HCT116 (cell line): ENCODE measurements at regions not wholly inside any gene's neighbourhood (a gene's known extent, or its start where the extent isn't known, plus 50 kb on each side); places are given as distances from the start of the nearest gene placed in this dataset.

Source experiments
- ATAC-seq: fragments of 200-7000 bp; cut with Tn5 transposase; 2 replicates; pipeline ENCODE4 v1.9.1; 2020; ENCODE audit warnings: mild to moderate bottlenecking, moderate library complexity
- BruUV-seq: library from RNA; stranded (reverse); fragments of 400-500 nt; replicated peaks from 2 replicates; lab custom pipeline; 2021; lab: Mats Ljungman, UMichigan
- CTCF ChIA-PET: fragments of 300-600 bp; sonication (Branson Sonifier 250); formaldehyde crosslinking; loops from one replicate; lab custom pipeline; 2021; ENCODE audit warnings: antibody characterized with exemption; lab: Charles Lee
- POLR2A ChIA-PET: fragments of 300-600, 350-600 bp; sonication (Branson Sonifier 250); formaldehyde crosslinking; loops from one replicate; lab custom pipeline; 2021; ENCODE audit warnings: antibody characterized with exemption; lab: Charles Lee
- RAD21 ChIA-PET, 2 experiments: fragments of 300-600 bp; sonication (Branson Sonifier 250); formaldehyde crosslinking; loops; one replicate each; lab custom pipeline; 2023; ENCODE audit warnings: low total read pairs in 2 of 2; ENCODE audit not compliant: uncharacterized antibody in 2 of 2, unreplicated experiment in 2 of 2, low non-redundant PET in 1 of 2; lab: Charles Lee
- DNase-seq: peaks from one replicate; pipeline ENCODE4 v3.0.0-alpha.2; 2010; ENCODE audit warnings: low read depth, low spot score
- H2AFZ ChIP-seq: fragments of 200-600 bp; shearing (Covaris generic), sonication (generic); 2 replicates; pipeline ENCODE4 v1.6.1; 2017; ENCODE audit warnings: low read depth, mixed run types, mixed read lengths, antibody characterized with exemption, low read length; ENCODE audit not compliant: poor library complexity, severe bottlenecking
- H3K27ac ChIP-seq: 2 replicates; pipeline ENCODE4 v1.5.1; 2012; ENCODE audit warnings: low read depth, low read length
- H3K27me3 ChIP-seq: fragments of 200-600 bp; sonication (generic); 2 replicates; pipeline ENCODE4 v1.6.1; 2016; ENCODE audit warnings: mixed run types, low read length, mixed read lengths; ENCODE audit not compliant: insufficient read depth
- H3K36me3 ChIP-seq, 2 experiments: fragments of 200-500 bp in 1 of 2; fragments of 200-600 bp in 1 of 2; sonication (Bioruptor generic) in 1 of 2; sonication (generic) in 1 of 2; 2 replicates each; pipeline versions ENCODE4 v1.5.1 to v1.6.1; 2014 to 2016; ENCODE audit warnings: low read length in 2 of 2, inconsistent platforms in 1 of 2, mixed read lengths in 1 of 2, mixed run types in 1 of 2; ENCODE audit not compliant: insufficient read depth in 2 of 2, control insufficient read depth in 1 of 2
- H3K4me1 ChIP-seq, 2 experiments: fragments of 200-600 bp in 1 of 2; sonication (generic) in 1 of 2; 2 replicates each; pipeline versions ENCODE4 v1.5.1 to v1.6.1; 2012 to 2017; ENCODE audit warnings: low read length in 2 of 2, inconsistent platforms in 1 of 2, mild to moderate bottlenecking in 1 of 2, mixed read lengths in 1 of 2, mixed run types in 1 of 2, moderate library complexity in 1 of 2; ENCODE audit not compliant: insufficient read depth in 2 of 2, control insufficient read depth in 1 of 2
- H3K4me2 ChIP-seq: fragments of 200-600 bp; sonication (generic); 2 replicates; pipeline ENCODE4 v1.6.1; 2017; ENCODE audit warnings: mixed run types, low read length, mixed read lengths
- H3K4me3 ChIP-seq, 2 experiments: fragments of 200-600 bp in 1 of 2; sonication (generic) in 1 of 2; replicated peaks in 1 of 2; 2 replicates each; pipeline ENCODE4 v1.5.1; 2011 to 2016; ENCODE audit warnings: low read length in 2 of 2, control low read depth in 1 of 2, low read depth in 1 of 2, mild to moderate bottlenecking in 1 of 2, mixed read lengths in 1 of 2, mixed run types in 1 of 2
- H3K79me2 ChIP-seq: fragments of 200-600 bp; sonication (generic); 2 replicates; pipeline ENCODE4 v1.6.1; 2017; ENCODE audit warnings: mild to moderate bottlenecking, mixed run types, low read length, moderate library complexity, mixed read lengths; ENCODE audit not compliant: insufficient read depth
- H3K9ac ChIP-seq: fragments of 200-600 bp; sonication (generic); 2 replicates; pipeline ENCODE4 v1.6.1; 2016; ENCODE audit warnings: low read length, mixed read lengths
- H3K9me2 ChIP-seq: fragments of 200-600 bp; sonication (generic), shearing (Covaris generic); 2 replicates; pipeline ENCODE4 v1.6.1; 2017; ENCODE audit warnings: mixed run types, mild to moderate bottlenecking, moderate library complexity; ENCODE audit not compliant: insufficient read depth
- H3K9me3 ChIP-seq, 2 experiments: fragments of 200-500 bp in 1 of 2; fragments of 200-600 bp in 1 of 2; sonication (Bioruptor generic) in 1 of 2; sonication (generic) in 1 of 2; 2 replicates each; pipeline ENCODE4 v1.6.1; 2014 to 2017; ENCODE audit warnings: low read length in 2 of 2, mixed read lengths in 2 of 2, inconsistent platforms in 1 of 2, low read depth in 1 of 2, mild to moderate bottlenecking in 1 of 2, mixed run types in 1 of 2, moderate library complexity in 1 of 2; ENCODE audit not compliant: control insufficient read depth in 1 of 2, insufficient read depth in 1 of 2
- H4K20me1 ChIP-seq: fragments of 200-600 bp; sonication (generic), shearing (Covaris generic); 2 replicates; pipeline ENCODE4 v1.6.1; 2017; ENCODE audit warnings: mixed run types, mild to moderate bottlenecking, moderate library complexity; ENCODE audit not compliant: insufficient read depth
- CBX3 ChIP-seq: IDR thresholded peaks from 2 replicates; pipeline ENCODE4 v1.6.1; 2012; ENCODE audit warnings: low read depth
- CEBPB ChIP-seq: IDR thresholded peaks from 2 replicates; pipeline ENCODE4 v1.6.1; 2012; ENCODE audit warnings: low read depth
- EZH2 ChIP-seq: fragments of 200-600 bp; sonication (generic); IDR thresholded peaks from 2 replicates; pipeline ENCODE4 v1.6.1; 2017; ENCODE audit warnings: antibody characterized with exemption, mixed run types
- FOSL1 ChIP-seq: IDR thresholded peaks from 2 replicates; pipeline ENCODE4 v1.6.1; 2012; ENCODE audit warnings: low read depth
- JUND ChIP-seq: IDR thresholded peaks from 2 replicates; pipeline ENCODE4 v1.6.1; 2012
- POLR2A ChIP-seq: IDR thresholded peaks from 2 replicates; pipeline ENCODE4 v1.7.0; 2011; ENCODE audit warnings: borderline replicate concordance; ENCODE audit not compliant: insufficient read depth, insufficient read length; ENCODE audit errors: extremely low read depth
- RAD21 ChIP-seq: IDR thresholded peaks from 2 replicates; pipeline ENCODE4 v1.6.1; 2012; ENCODE audit warnings: low read depth, mild to moderate bottlenecking
- SP1 ChIP-seq: IDR thresholded peaks from 2 replicates; pipeline ENCODE4 v1.6.1; 2012; ENCODE audit warnings: low read depth
- SRF ChIP-seq: IDR thresholded peaks from 2 replicates; pipeline ENCODE4 v1.6.1; 2012; ENCODE audit warnings: low read depth
- TCF7L2 ChIP-seq: IDR thresholded peaks from 2 replicates; pipeline ENCODE4 v1.7.0; 2011; ENCODE audit warnings: borderline replicate concordance, inconsistent platforms; ENCODE audit not compliant: insufficient read depth, insufficient read length; ENCODE audit errors: extremely low read depth
- YY1 ChIP-seq: IDR thresholded peaks from 2 replicates; pipeline ENCODE4 v1.6.1; 2011; ENCODE audit warnings: low read length, low read depth, moderate library complexity, mild to moderate bottlenecking; ENCODE audit not compliant: insufficient replicate concordance; ENCODE audit errors: extremely low read depth
- intact Hi-C: fragments of 100-400 bp; cut with micrococcal nuclease; formaldehyde crosslinking; loops from 2 replicates; pipeline ENCODE4 v1.10.0; 2022
- TF ChIP-seq, protein P1 (sequence below): IDR thresholded peaks from 2 replicates; pipeline ENCODE4 v1.6.1; 2012
- TF ChIP-seq, protein P2 (sequence below): IDR thresholded peaks from 2 replicates; pipeline ENCODE4 v1.6.1; 2012
- TF ChIP-seq, protein P3 (sequence below): IDR thresholded peaks from 2 replicates; pipeline ENCODE4 v1.6.1; 2012; ENCODE audit warnings: low read depth

DNA sequence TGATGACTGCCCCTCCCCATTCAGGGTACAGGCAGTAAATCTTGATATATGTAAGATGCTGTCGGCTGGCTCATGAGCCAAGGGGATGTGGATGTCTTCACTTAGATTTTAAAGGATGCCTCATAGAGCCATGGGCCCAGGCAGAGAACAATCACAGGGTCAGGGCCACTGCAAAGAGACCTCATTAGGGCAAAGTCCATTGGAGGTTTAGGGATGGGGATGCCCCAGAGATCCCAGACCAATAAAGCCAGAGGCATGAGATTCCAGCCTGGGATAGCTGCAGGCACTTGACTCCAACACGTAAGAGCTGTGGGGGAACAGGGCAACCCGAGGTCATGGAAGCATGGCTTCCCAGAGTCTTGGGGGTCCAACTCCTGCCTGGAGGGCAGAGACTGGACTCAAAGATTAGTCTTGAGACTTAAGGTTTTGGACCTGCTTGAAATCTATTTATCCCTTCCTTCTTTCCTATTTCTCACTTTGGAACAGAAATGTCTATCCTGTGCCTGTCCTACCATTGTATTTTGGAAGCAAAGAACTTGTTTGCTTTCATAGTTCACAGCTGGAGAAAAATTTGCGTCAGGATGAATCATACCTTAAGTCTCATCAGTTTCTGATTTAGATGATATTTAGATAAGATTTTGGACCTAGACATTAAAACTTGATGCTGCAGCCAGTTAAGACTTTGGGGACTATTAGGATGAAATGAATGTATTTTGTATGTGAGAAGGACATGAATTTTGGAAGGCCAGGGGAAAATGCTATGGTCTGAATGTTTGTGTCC, 101.3 kb upstream of the ADRA1B start:
- ChIA-PET RAD21 (no interaction called here), CTCF (no interaction called here), POLR2A (no interaction called here)
- intact Hi-C loops = no loop called here
- Histone ChIP-seq H2AFZ (no peak overlapping the region), H4K20me1 (no peaks in the 10 kb centered on the region), H3K27me3 (no peaks in the 10 kb centered on the region), H3K4me3 (no peak overlapping the region), H3K9ac (no peak overlapping the region), H3K36me3 (no peaks in the 10 kb centered on the region), H3K27ac (no peak overlapping the region), H3K9me3 (no peaks in the 10 kb centered on the region), H3K4me1 (peaks cover 0 to 7% of the 10 kb centered on the region in 2 experiments; a peak in 2 of 4 replicates), H3K79me2 (no peaks in the 10 kb centered on the region), H3K4me2 (no peak overlapping the region), H3K9me2 (no peaks in the 10 kb centered on the region)
- DNase-seq = no peak
- TF ChIP-seq CEBPB = no peak
- BruUV-seq = no TSS peak
- no peak for ATAC-seq

DNA sequence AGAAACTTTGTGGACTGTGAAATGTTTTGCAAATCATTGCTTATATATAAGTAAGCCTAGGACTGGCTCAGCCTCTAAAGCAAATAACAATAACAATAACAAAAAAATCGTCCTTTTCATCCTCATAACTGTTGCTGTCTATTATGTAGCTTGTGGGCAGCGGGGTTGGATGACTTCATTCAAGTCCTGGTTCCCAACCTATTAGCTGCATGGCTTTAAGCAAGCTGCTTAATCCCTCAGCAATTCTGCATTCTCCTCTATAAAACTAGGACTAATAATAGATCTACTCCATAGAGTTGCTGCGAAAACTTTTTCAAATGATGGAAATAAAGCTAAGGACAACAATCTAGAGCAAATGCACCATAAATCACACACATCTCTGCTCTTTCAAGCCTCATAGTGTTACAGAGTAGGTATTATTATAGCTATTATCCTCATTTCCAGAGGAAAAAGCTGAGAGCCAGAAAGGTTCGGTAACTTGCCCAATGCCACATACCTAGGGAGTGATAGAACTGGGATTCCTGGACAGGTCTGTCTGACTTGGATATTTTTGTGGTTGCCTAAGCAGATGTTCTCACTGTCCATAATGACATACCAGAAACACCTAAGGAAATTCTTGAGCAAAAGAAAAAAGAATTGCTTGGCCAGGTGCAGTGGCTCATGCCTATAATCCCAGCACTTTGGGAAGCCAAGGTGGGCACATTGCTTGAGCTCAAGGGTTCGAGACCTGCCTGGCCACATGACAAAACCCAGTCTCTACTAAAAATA, 98.8 kb upstream of the ADRA1B start:
- ChIA-PET RAD21 (no interaction called here), CTCF (no interaction called here), POLR2A (no interaction called here)
- no peak overlapping the region for H3K4me2 ChIP-seq
- intact Hi-C loops = no loop called here
- H3K9ac ChIP-seq = no peak overlapping the region
- H2AFZ ChIP-seq = no peak overlapping the region
- H3K9me3 ChIP-seq = no peaks in the 10 kb centered on the region
- no TSS peak for BruUV-seq
- no peaks in the 10 kb centered on the region for H3K9me2 ChIP-seq
- no peak overlapping the region for H3K27ac ChIP-seq
- no peak for ATAC-seq
- no peaks in the 10 kb centered on the region for H3K36me3 ChIP-seq
- no peak for DNase-seq
- no peaks in the 10 kb centered on the region for H3K79me2 ChIP-seq
- no peaks in the 10 kb centered on the region for H4K20me1 ChIP-seq
- H3K27me3 ChIP-seq = no peaks in the 10 kb centered on the region
- H3K4me3 ChIP-seq = no peak overlapping the region
- peaks cover 0 to 11% of the 10 kb centered on the region in 2 experiments; a peak in 2 of 4 replicates for H3K4me1 ChIP-seq
- TF ChIP-seq, protein P1, sequence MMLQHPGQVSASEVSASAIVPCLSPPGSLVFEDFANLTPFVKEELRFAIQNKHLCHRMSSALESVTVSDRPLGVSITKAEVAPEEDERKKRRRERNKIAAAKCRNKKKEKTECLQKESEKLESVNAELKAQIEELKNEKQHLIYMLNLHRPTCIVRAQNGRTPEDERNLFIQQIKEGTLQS = no peak
- no peak for TF ChIP-seq POLR2A
- TF ChIP-seq CEBPB = no peak
- no peak for TF ChIP-seq CBX3
- TF ChIP-seq YY1 = no peak
- no peak for TF ChIP-seq SRF
- TF ChIP-seq FOSL1 = no peak
- no peak for TF ChIP-seq RAD21
- TF ChIP-seq, protein P2, sequence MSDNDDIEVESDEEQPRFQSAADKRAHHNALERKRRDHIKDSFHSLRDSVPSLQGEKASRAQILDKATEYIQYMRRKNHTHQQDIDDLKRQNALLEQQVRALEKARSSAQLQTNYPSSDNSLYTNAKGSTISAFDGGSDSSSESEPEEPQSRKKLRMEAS = no peak
- no peak for TF ChIP-seq SP1
- TF ChIP-seq TCF7L2 = no peak
- TF ChIP-seq JUND = no peak
- TF ChIP-seq, protein P3, sequence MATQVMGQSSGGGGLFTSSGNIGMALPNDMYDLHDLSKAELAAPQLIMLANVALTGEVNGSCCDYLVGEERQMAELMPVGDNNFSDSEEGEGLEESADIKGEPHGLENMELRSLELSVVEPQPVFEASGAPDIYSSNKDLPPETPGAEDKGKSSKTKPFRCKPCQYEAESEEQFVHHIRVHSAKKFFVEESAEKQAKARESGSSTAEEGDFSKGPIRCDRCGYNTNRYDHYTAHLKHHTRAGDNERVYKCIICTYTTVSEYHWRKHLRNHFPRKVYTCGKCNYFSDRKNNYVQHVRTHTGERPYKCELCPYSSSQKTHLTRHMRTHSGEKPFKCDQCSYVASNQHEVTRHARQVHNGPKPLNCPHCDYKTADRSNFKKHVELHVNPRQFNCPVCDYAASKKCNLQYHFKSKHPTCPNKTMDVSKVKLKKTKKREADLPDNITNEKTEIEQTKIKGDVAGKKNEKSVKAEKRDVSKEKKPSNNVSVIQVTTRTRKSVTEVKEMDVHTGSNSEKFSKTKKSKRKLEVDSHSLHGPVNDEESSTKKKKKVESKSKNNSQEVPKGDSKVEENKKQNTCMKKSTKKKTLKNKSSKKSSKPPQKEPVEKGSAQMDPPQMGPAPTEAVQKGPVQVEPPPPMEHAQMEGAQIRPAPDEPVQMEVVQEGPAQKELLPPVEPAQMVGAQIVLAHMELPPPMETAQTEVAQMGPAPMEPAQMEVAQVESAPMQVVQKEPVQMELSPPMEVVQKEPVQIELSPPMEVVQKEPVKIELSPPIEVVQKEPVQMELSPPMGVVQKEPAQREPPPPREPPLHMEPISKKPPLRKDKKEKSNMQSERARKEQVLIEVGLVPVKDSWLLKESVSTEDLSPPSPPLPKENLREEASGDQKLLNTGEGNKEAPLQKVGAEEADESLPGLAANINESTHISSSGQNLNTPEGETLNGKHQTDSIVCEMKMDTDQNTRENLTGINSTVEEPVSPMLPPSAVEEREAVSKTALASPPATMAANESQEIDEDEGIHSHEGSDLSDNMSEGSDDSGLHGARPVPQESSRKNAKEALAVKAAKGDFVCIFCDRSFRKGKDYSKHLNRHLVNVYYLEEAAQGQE = no peak
- TF ChIP-seq EZH2 = no peak
